Endothelial cell (in vitro differentiated cells): ENCODE measurements at regions not wholly inside any gene's neighbourhood (a gene's known extent, or its start where the extent isn't known, plus 50 kb on each side); places are given as distances from the start of the nearest gene placed in this dataset.

Experiments used
- DNase-seq: peaks from one replicate; pipeline ENCODE4 v3.0.0; 2021; ENCODE audit warnings: low spot score
- H3K27ac Mint-ChIP-seq: one replicate; pipeline ENCODE4 v1.8.0; 2021; ENCODE audit warnings: mixed read lengths, inconsistent platforms; ENCODE audit not compliant: unreplicated experiment
- H3K27me3 Mint-ChIP-seq: one replicate; pipeline ENCODE4 v1.8.0; 2021; ENCODE audit warnings: mild to moderate bottlenecking, moderate library complexity, mixed read lengths, inconsistent platforms; ENCODE audit not compliant: unreplicated experiment
- H3K36me3 Mint-ChIP-seq: one replicate; pipeline ENCODE4 v1.8.0; 2021; ENCODE audit warnings: mild to moderate bottlenecking, low read depth, mixed read lengths, inconsistent platforms; ENCODE audit not compliant: unreplicated experiment
- H3K4me1 Mint-ChIP-seq: one replicate; pipeline ENCODE4 v1.8.0; 2021; ENCODE audit warnings: mild to moderate bottlenecking, mixed read lengths, inconsistent platforms; ENCODE audit not compliant: unreplicated experiment
- H3K4me3 Mint-ChIP-seq: one replicate; pipeline ENCODE4 v1.8.0; 2021; ENCODE audit warnings: mild to moderate bottlenecking, mixed read lengths, inconsistent platforms; ENCODE audit not compliant: unreplicated experiment
- H3K9me3 Mint-ChIP-seq: one replicate; pipeline ENCODE4 v1.8.0; 2021; ENCODE audit warnings: mixed read lengths, inconsistent platforms; ENCODE audit not compliant: unreplicated experiment
- CTCF ChIP-seq: fragments of 200-600 bp; sonication (generic); IDR thresholded peaks from one replicate; pipeline ENCODE4 v1.5.0; 2021; ENCODE audit warnings: antibody characterized with exemption; ENCODE audit not compliant: unreplicated experiment

DNA sequence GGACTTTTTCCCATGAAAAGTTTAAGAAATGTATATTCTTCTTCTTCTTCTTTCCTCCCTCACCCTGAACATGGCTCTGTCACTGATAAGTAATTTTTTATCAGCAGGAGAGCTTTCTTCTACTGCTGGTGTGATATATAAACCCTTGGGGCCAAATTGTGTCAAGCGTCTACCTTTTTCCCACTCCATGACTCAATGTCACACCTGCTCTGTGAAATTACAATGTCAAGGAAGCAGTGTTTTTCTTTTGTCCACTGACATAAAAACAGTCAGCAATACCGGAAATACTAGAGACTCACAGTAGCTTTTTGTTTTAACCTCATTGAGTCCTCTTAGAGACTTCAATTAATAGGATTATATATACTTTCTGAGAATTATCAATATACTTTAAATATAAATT lies 416.2 kb upstream of the ADGRL4 start:
- Mint-ChIP-seq H3K9me3 (no peaks in the 10 kb centered on the region), H3K27me3 (no peaks in the 10 kb centered on the region), H3K4me1 (no peaks in the 10 kb centered on the region), H3K27ac (no peak overlapping the region), H3K4me3 (no peak overlapping the region), H3K36me3 (no peaks in the 10 kb centered on the region)
- no peak for TF ChIP-seq CTCF
- no peak for DNase-seq

DNA sequence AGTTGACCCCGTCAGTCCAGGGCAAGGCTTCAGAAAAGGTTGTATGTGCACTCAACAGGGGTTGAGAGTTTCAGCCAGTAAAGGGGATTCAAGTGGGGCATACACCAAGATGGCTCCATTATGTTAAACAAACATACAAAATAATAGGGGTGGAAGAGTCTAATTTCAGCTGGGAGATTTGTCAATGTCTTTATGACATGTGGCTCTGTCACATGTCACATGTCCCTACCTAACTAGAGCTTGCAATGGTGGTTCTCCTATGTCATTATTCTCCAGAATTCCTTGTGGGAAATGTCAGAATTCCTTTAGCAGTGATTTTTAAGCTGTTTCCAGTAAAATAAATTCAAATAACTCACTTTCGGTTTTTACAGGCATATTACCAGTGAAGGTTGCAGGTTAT lies 392.0 kb upstream of the ADGRL4 start:
- Mint-ChIP-seq H3K4me3 (no peak overlapping the region), H3K9me3 (no peaks in the 10 kb centered on the region), H3K4me1 (no peaks in the 10 kb centered on the region), H3K36me3 (no peaks in the 10 kb centered on the region), H3K27me3 (no peaks in the 10 kb centered on the region), H3K27ac (no peak overlapping the region)
- TF ChIP-seq CTCF = no peak
- DNase-seq = no peak

DNA sequence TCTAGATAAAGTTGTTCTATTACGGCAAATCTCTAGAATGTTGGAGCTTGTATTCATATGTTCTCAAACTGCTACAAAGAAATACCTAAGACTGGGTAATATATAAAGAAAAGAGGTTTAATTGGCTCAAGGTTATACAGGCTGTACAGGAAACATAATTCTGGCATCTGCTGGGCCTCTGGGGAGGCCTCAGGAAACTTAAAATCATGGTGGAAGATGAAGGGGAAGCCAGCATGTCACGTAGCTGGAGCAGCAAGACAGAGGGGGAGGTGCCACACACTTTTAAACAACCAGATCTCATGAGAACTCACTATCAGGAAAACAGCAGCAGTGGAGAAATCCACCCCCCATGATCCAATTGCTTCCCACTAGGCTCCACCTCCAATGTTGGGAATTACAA lies 390.4 kb upstream of the ADGRL4 start:
- Mint-ChIP-seq H3K4me1 (no peaks in the 10 kb centered on the region), H3K27ac (no peak overlapping the region), H3K36me3 (no peaks in the 10 kb centered on the region), H3K9me3 (no peaks in the 10 kb centered on the region), H3K4me3 (no peak overlapping the region), H3K27me3 (no peaks in the 10 kb centered on the region)
- no peak for DNase-seq
- no peak for TF ChIP-seq CTCF

DNA sequence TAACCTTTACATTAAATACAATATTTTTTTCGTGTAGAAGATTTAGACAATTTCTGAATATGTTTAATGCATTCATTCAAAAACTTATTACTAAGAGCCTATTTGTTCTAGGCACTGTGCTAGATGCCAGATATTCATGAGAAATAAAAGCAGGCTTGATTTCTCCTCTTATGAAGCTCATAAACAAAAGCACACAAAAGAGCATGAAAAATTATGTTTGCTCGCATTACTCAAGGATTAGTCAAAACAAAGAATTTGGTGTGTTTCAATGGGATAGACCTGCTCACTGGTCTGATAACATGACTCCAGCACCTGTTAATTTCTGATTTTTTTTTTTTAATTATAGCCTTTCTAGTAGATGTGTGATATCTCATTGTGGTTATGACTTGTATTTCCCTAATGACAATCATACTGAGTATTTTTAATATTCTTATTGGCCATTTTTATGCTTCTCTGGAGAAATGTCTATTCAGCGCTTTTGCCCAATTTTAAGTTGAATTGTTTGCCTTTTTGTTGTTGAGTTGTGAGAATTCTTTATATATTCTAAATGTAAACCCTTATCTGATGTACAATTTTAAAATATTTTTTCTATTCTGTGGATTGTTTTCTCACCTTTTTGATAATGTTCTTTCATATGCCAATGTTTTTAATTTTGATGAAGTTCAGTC lies 382.3 kb upstream of the ADGRL4 start:
- no peaks in the 10 kb centered on the region for H3K27me3 Mint-ChIP-seq
- no peaks in the 10 kb centered on the region for H3K4me1 Mint-ChIP-seq
- no peak for TF ChIP-seq CTCF
- no peaks in the 10 kb centered on the region for H3K36me3 Mint-ChIP-seq
- H3K27ac Mint-ChIP-seq = no peak overlapping the region
- no peak for DNase-seq
- H3K4me3 Mint-ChIP-seq = no peak overlapping the region
- no peaks in the 10 kb centered on the region for H3K9me3 Mint-ChIP-seq

GRCh38 chr1:79386730-79387129 lies 380.2 kb upstream of the ADGRL4 start:
- Mint-ChIP-seq H3K4me3 (no peak overlapping the region), H3K4me1 (no peaks in the 10 kb centered on the region), H3K36me3 (no peaks in the 10 kb centered on the region), H3K27me3 (no peaks in the 10 kb centered on the region), H3K27ac (no peak overlapping the region), H3K9me3 (no peaks in the 10 kb centered on the region)
- TF ChIP-seq CTCF = no peak
- DNase-seq = no peak
